Hepatocyte (in vitro differentiated cells): ENCODE measurements at regions not wholly inside any gene's neighbourhood (a gene's known extent, or its start where the extent isn't known, plus 50 kb on each side); places are given as distances from the start of the nearest gene placed in this dataset.
A peak's percentile ranks its signal among the peaks of the same experiment; 100 is the strongest.

Source experiments
- DNase-seq: peaks from one replicate; pipeline ENCODE4 v3.0.0-alpha.2; 2016; ENCODE audit warnings: low spot score
- H2AFZ ChIP-seq: fragments of 200-600 bp; sonication (generic); 2 replicates; pipeline ENCODE4 v1.6.0; 2016; ENCODE audit warnings: antibody characterized with exemption, mild to moderate bottlenecking
- H3K27ac ChIP-seq: fragments of 200-600 bp; sonication (generic); 2 replicates; pipeline ENCODE4 v1.5.1; 2016; ENCODE audit warnings: mild to moderate bottlenecking
- H3K27me3 ChIP-seq: fragments of 200-600 bp; sonication (generic); 2 replicates; pipeline ENCODE4 v1.6.1; 2016
- H3K36me3 ChIP-seq: fragments of 200-600 bp; sonication (generic); replicated peaks from 2 replicates; pipeline ENCODE4 v1.5.1; 2016; ENCODE audit warnings: low read depth; ENCODE audit not compliant: insufficient read depth
- H3K4me1 ChIP-seq: fragments of 200-600 bp; sonication (generic); 2 replicates; pipeline ENCODE4 v1.5.1; 2016; ENCODE audit warnings: mild to moderate bottlenecking, moderate library complexity; ENCODE audit not compliant: insufficient read depth
- H3K4me2 ChIP-seq: fragments of 200-600 bp; sonication (generic); 2 replicates; pipeline ENCODE4 v1.6.0; 2016
- H3K4me3 ChIP-seq: fragments of 200-600 bp; sonication (generic); 2 replicates; pipeline ENCODE4 v1.5.1; 2016; ENCODE audit warnings: mild to moderate bottlenecking
- H3K79me2 ChIP-seq: fragments of 200-600 bp; sonication (generic); 2 replicates; pipeline ENCODE4 v1.6.0; 2017; ENCODE audit warnings: mild to moderate bottlenecking
- H3K9me2 ChIP-seq: fragments of 200-600 bp; sonication (generic); replicated peaks from 2 replicates; pipeline ENCODE4 v1.6.0; 2017; ENCODE audit warnings: mild to moderate bottlenecking; ENCODE audit not compliant: insufficient read depth
- H3K9me3 ChIP-seq: fragments of 200-600 bp; sonication (generic); 2 replicates; pipeline ENCODE4 v1.5.1; 2016; ENCODE audit warnings: low read depth, mild to moderate bottlenecking
- H4K20me1 ChIP-seq: fragments of 200-600 bp; sonication (generic); 2 replicates; pipeline ENCODE4 v1.6.0; 2016; ENCODE audit warnings: mild to moderate bottlenecking; ENCODE audit not compliant: insufficient read depth, poor library complexity, severe bottlenecking
- EZH2 ChIP-seq: fragments of 200-600 bp; sonication (generic); IDR thresholded peaks from 2 replicates; pipeline ENCODE4 v1.6.1; 2016; ENCODE audit warnings: antibody characterized with exemption, mild to moderate bottlenecking, borderline replicate concordance
- EZH2phosphoT487 ChIP-seq: fragments of 200-600 bp; sonication (generic); IDR thresholded peaks from one replicate; pipeline ENCODE4 v1.6.1; 2018; ENCODE audit warnings: antibody characterized with exemption, mild to moderate bottlenecking, low read depth, moderate library complexity; ENCODE audit not compliant: unreplicated experiment, severe bottlenecking
- WGBS: methylation state at CpG from one replicate; pipeline ENCODE4 v1.1.6; 2016; ENCODE audit warnings: low lambda C conversion rate; ENCODE audit errors: missing lambda C conversion rate; 5-methylcytosine and 5-hydroxymethylcytosine counted together
- TF ChIP-seq, protein P1 (sequence below): fragments of 200-600 bp; sonication (generic); IDR thresholded peaks from 2 replicates; pipeline ENCODE4 v1.5.1; 2016; ENCODE audit warnings: antibody characterized with exemption, mild to moderate bottlenecking; ENCODE audit not compliant: poor library complexity

DNA sequence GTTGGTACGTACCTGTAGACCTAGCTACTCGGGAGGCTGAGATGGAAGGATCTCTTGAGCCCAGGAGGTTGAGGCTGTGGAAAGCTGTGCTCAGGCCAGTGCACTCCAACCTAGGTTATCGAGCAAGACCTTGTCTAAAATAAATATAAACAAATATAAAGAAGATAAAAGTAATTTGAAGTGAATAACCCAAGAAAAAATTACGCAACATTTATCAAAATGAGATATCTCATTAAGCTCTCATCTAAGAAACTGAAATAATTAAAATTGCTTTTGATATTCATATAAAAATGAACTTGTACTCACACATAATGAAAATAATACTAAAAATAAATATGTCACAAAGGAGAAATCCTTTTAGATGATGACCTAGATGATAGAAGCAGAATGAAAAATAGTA lies 647.1 kb upstream of the NCAM2 start:
- H3K4me2 ChIP-seq, result no peak overlapping the region
- no peak overlapping the region for H3K27ac ChIP-seq
- H3K27me3 ChIP-seq, result no peaks in the 10 kb centered on the region
- no peak overlapping the region for H2AFZ ChIP-seq
- no peaks in the 10 kb centered on the region for H3K4me1 ChIP-seq
- H3K79me2 ChIP-seq, result no peaks in the 10 kb centered on the region
- DNase-seq, result no peak
- no peak for TF ChIP-seq EZH2
- no peak for TF ChIP-seq EZH2phosphoT487
- TF ChIP-seq, protein P1, sequence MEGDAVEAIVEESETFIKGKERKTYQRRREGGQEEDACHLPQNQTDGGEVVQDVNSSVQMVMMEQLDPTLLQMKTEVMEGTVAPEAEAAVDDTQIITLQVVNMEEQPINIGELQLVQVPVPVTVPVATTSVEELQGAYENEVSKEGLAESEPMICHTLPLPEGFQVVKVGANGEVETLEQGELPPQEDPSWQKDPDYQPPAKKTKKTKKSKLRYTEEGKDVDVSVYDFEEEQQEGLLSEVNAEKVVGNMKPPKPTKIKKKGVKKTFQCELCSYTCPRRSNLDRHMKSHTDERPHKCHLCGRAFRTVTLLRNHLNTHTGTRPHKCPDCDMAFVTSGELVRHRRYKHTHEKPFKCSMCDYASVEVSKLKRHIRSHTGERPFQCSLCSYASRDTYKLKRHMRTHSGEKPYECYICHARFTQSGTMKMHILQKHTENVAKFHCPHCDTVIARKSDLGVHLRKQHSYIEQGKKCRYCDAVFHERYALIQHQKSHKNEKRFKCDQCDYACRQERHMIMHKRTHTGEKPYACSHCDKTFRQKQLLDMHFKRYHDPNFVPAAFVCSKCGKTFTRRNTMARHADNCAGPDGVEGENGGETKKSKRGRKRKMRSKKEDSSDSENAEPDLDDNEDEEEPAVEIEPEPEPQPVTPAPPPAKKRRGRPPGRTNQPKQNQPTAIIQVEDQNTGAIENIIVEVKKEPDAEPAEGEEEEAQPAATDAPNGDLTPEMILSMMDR, result no peak
- no peaks in the 10 kb centered on the region for H3K9me3 ChIP-seq
- no peak overlapping the region for H3K4me3 ChIP-seq
- no peaks in the 10 kb centered on the region for H3K9me2 ChIP-seq
- H4K20me1 ChIP-seq, result no peaks in the 10 kb centered on the region
- H3K36me3 ChIP-seq, result no peaks in the 10 kb centered on the region
- WGBS, result 83% methylated on average over 4 of the region's 4 CpGs

DNA sequence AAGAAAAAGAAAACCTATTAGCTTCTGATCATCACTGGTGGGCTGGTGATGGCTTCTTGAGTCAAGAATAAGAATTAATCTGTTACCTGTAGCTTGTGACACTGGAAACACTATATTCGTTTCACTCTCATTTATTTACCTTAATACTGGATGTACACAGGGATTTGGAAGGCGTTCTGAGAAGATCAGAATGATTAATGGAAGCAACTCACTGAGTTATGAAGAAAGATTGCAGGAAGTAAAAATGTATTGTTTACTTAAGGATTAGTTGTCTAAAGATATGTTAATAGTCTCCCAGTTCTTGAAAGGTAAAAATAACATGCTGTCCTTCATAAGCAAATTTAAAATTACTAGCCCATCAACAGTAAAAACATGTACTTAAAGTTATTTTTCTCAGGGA lies 644.9 kb upstream of the NCAM2 start:
- Histone ChIP-seq H3K9me3 (no peaks in the 10 kb centered on the region), H3K79me2 (no peaks in the 10 kb centered on the region), H3K27ac (no peak overlapping the region), H3K27me3 (no peaks in the 10 kb centered on the region), H3K9me2 (no peaks in the 10 kb centered on the region), H4K20me1 (no peaks in the 10 kb centered on the region), H3K36me3 (no peaks in the 10 kb centered on the region), H3K4me3 (no peak overlapping the region), H3K4me2 (no peak overlapping the region), H3K4me1 (no peaks in the 10 kb centered on the region), H2AFZ (no peak overlapping the region)
- DNase-seq, result no peak
- TF ChIP-seq EZH2phosphoT487, result no peak
- no peak for TF ChIP-seq EZH2
- TF ChIP-seq, protein P1, result no peak
- 36% methylated on average over 2 of the region's 2 CpGs for WGBS

GRCh38 chr21:20373031-20373430 lies 625.2 kb upstream of the NCAM2 start:
- 57% methylated on average over 4 of the region's 4 CpGs for WGBS
- no peak for TF ChIP-seq EZH2phosphoT487
- TF ChIP-seq EZH2, result no peak
- TF ChIP-seq, protein P1, result no peak
- Histone ChIP-seq H4K20me1 (no peaks in the 10 kb centered on the region), H2AFZ (no peak overlapping the region), H3K4me3 (no peak overlapping the region), H3K4me2 (no peak overlapping the region), H3K9me2 (no peaks in the 10 kb centered on the region), H3K36me3 (no peaks in the 10 kb centered on the region), H3K27me3 (no peaks in the 10 kb centered on the region), H3K79me2 (no peaks in the 10 kb centered on the region), H3K4me1 (no peaks in the 10 kb centered on the region), H3K27ac (no peak overlapping the region), H3K9me3 (no peaks in the 10 kb centered on the region)
- no peak for DNase-seq

GRCh38 chr21:20377250-20377649 lies 621.0 kb upstream of the NCAM2 start:
- H2AFZ ChIP-seq, result no peak overlapping the region
- H3K4me2 ChIP-seq, result no peak overlapping the region
- no peaks in the 10 kb centered on the region for H3K9me2 ChIP-seq
- no peaks in the 10 kb centered on the region for H3K79me2 ChIP-seq
- WGBS, result 25% methylated on average over 1 of the region's 1 CpG
- H4K20me1 ChIP-seq, result no peaks in the 10 kb centered on the region
- TF ChIP-seq, protein P1, result no peak
- TF ChIP-seq EZH2phosphoT487, result no peak
- no peak for TF ChIP-seq EZH2
- no peaks in the 10 kb centered on the region for H3K36me3 ChIP-seq
- no peaks in the 10 kb centered on the region for H3K27me3 ChIP-seq
- H3K4me1 ChIP-seq, result no peaks in the 10 kb centered on the region
- no peak overlapping the region for H3K4me3 ChIP-seq
- H3K9me3 ChIP-seq, result no peaks in the 10 kb centered on the region
- peak; percentile 6 for DNase-seq
- H3K27ac ChIP-seq, result no peak overlapping the region
